ENCODE measurements at regions not wholly inside any gene's neighbourhood (a gene's known extent, or its start where the extent isn't known, plus 50 kb on each side); places are given as distances from the start of the nearest gene placed in this dataset.

- no peaks in the 10 kb centered on the region for H3K36me3 ChIP-seq (replicated peaks in 1 of 2)
- intact Hi-C loops (cut with DNase I) = no loop called here
- no peak for DNase-seq
- no peak for TF ChIP-seq POLR2A (IDR thresholded peaks at IDR 0.05)
- TF ChIP-seq CTCF (IDR thresholded peaks at IDR 0.05) = no peak
- H3K27ac ChIP-seq = no peak overlapping the region
- H3K9me3 ChIP-seq (replicated peaks in 1 of 3) = no peaks in the 10 kb centered on the region
- no peaks in the 10 kb centered on the region for H3K27me3 ChIP-seq
- no peaks in the 10 kb centered on the region for H3K4me1 ChIP-seq (replicated peaks in 1 of 2)
- H3K4me3 ChIP-seq = no peak overlapping the region
Observed at GRCh38 chr2:64848945-64849344, 140.3 kb upstream of the SLC1A4 start.

DNA sequence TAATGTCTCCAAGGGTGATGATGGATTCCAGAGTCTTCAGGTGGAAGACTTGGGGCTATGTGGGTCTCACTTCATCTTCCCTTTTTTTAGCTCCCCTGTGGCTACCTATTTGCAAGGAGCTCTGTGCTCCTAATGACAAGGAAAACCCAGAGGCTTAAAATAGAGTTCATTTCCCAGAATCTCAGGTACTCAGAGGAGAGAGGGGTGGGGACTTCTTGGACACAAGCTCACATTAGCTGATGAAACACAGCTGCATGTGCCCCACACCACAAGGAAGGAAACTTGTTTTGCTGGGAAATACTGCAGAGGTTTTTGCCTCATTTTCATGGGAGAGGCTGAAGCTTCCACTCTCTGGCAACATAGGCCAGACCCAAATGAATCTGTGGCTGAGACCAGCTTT is 138.6 kb upstream of the SLC1A4 start:
- TF ChIP-seq CTCF (IDR thresholded peaks at IDR 0.05) (no peak), POLR2A (IDR thresholded peaks at IDR 0.05) (no peak)
- Histone ChIP-seq H3K27ac (no peak overlapping the region), H3K4me1 (replicated peaks in 1 of 2) (peaks cover 0 to 5% of the 10 kb centered on the region in 2 donors), H3K4me3 (no peak overlapping the region), H3K9me3 (replicated peaks in 1 of 3) (no peaks in the 10 kb centered on the region), H3K36me3 (replicated peaks in 1 of 2) (no peaks in the 10 kb centered on the region), H3K27me3 (no peaks in the 10 kb centered on the region)
- DNase-seq = no peak
- intact Hi-C loops (cut with DNase I) = no loop called here

GRCh38 chr2:64852771-64853241 is 136.4 kb upstream of the SLC1A4 start:
- DNase-seq = peak in 1 of 7 donors; percentile 18
- Histone ChIP-seq H3K4me1 (replicated peaks in 1 of 2) (peaks cover 11 to 16% of the 10 kb centered on the region in 2 donors), H3K9me3 (replicated peaks in 1 of 3) (no peaks in the 10 kb centered on the region), H3K4me3 (no peak overlapping the region), H3K36me3 (replicated peaks in 1 of 2) (no peaks in the 10 kb centered on the region), H3K27me3 (no peaks in the 10 kb centered on the region), H3K27ac (peak overlapping the region in 1 of 5 donors; percentile 58)
- intact Hi-C loops (cut with DNase I) = no loop called here
- no peak for TF ChIP-seq POLR2A (IDR thresholded peaks at IDR 0.05)
- TF ChIP-seq CTCF (IDR thresholded peaks at IDR 0.05) = no peak
- WGBS, 4 donors = 54 to 65% (median 60%) methylated on average over 3 to 4 of the region's 4 CpGs

DNA sequence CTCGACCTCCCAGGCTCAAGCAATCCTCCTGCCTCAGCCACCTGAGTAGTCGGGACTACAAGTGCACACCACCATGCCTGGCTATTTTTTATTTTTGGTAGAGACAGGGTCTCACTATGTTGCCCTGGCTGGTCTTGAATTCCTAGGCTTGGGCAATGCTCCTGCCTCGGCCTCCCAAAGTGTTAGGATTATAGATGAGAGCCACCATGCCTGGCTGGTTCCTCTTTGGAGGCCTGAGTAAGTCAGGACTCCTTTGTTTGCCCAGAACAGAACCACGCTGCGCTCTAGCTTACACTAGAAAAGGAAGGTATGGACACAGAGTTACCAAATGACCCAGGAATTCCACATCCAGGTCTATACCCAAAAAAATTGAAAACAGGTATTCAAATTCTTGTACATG is 135.9 kb upstream of the SLC1A4 start:
- H3K36me3 ChIP-seq (replicated peaks in 1 of 2) = no peaks in the 10 kb centered on the region
- H3K4me3 ChIP-seq = no peak overlapping the region
- intact Hi-C loops (cut with DNase I) = no loop called here
- H3K4me1 ChIP-seq (replicated peaks in 1 of 2) = peaks cover 16 to 21% of the 10 kb centered on the region in 2 donors
- H3K9me3 ChIP-seq (replicated peaks in 1 of 3) = no peaks in the 10 kb centered on the region
- 80 to 92% (median 85%) methylated on average over 5 of the region's 5 CpGs for WGBS, 4 donors
- H3K27ac ChIP-seq = peak overlapping the region in 1 of 5 donors; percentile 58
- no peaks in the 10 kb centered on the region for H3K27me3 ChIP-seq
- TF ChIP-seq CTCF (IDR thresholded peaks at IDR 0.05) (no peak), POLR2A (IDR thresholded peaks at IDR 0.05) (no peak)
- DNase-seq = no peak
